ENCODE measurements at regions not wholly inside any gene's neighbourhood (a gene's known extent, or its start where the extent isn't known, plus 50 kb on each side); places are given as distances from the start of the nearest gene placed in this dataset.
A peak's percentile ranks its signal among the peaks of the same experiment; 100 is the strongest.
"Not testable (repeated sequence)": the region's sequence is repeated elsewhere in the genome, so short reads cannot be mapped to it uniquely, and the experiment has no call there.

DNA sequence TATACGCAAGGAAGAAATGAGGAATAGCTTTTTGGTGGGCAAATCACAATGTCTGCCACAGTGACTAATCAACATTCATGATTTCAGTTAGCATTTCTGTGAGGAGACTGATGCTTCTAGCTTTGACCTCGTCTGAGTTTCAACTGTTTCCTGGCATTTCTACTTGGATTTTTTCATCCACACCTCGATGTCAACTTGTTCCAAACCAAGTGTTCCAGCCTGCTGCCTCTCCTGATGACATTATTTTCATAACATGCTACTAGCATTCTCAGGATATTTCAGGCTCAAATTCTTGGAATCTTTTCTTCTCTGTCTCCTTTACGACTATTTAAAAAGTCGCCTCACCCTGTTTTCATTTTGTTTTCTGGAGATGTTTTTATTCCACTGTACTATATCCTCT lies 90.3 kb upstream of the TEX13D start:
- Mint-ChIP-seq H3K4me3 (no peak overlapping the region), H3K36me3 (ENCODE audit: insufficient read depth) (peaks cover 3% of the 10 kb centered on the region), H3K27me3 (no peaks in the 10 kb centered on the region), H3K9me3 (no peaks in the 10 kb centered on the region), H3K27ac (ENCODE audit: low read depth) (no peak overlapping the region), H3K4me1 (peaks cover 35% of the 10 kb centered on the region)
- no peak for ATAC-seq (replicated peaks; ENCODE audit: extremely low read depth, poor library complexity, severe bottlenecking)
- no peak for DNase-seq (ENCODE audit: low spot score in 2 of 2)

DNA sequence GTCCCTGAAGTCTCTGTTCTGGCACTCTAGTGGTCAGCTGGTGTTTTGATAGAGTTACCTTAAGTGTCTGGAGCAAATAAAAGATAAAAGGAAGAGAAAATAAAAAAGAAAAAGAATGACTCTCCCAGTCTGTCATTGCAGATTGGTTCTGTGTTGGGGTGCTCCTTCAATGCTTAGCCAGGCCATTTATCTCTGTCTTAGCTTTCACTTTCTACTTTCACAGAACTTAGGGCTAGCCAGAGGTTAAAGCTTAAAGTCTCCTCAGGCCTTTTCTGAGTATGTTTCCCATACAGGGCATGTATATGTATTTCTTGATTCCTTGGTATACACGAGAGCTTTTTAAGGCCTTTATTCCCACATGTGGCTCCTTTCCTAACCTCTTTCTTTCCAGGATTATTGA lies 83.1 kb upstream of the TEX13D start:
- peaks cover 13% of the 10 kb centered on the region for H3K4me1 Mint-ChIP-seq
- H3K27me3 Mint-ChIP-seq = no peaks in the 10 kb centered on the region
- peak overlapping the region; percentile 77 for H3K27ac Mint-ChIP-seq (ENCODE audit: low read depth)
- H3K36me3 Mint-ChIP-seq (ENCODE audit: insufficient read depth) = peaks cover 2% of the 10 kb centered on the region
- ATAC-seq (replicated peaks; ENCODE audit: extremely low read depth, poor library complexity, severe bottlenecking) (peak; percentile 60), DNase-seq (ENCODE audit: low spot score in 2 of 2) (no peak)
- peak overlapping the region; percentile 34 for H3K4me3 Mint-ChIP-seq
- no peaks in the 10 kb centered on the region for H3K9me3 Mint-ChIP-seq

DNA sequence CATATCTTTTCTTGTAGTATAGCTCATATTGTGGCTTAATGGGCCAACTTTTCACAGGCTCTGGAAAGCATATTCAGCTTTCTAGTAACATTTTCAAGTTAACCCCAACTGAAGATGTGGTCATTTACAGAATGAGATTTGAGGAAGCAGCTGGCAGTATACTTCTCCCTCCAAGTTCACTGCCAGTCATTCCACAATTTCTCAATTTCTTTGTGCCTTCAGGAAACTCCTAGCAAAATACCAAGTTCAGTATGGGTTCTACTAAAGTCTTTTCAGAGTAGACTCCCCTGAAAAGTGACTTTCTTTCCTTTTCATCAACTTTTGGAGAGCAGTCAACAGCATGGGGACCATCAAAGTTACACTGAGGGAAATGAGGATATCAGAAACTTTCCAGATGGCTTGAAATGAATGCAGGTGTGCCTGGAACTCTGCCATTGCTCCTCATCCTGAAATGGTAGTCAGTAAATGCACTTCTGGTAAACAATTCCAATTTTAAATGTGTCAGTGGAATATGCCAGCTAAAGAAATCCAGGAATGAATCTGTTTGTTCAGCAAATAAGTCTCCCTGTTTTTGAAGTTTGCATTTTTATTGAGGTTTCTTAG lies 81.5 kb upstream of the TEX13D start:
- ATAC-seq (replicated peaks; ENCODE audit: extremely low read depth, poor library complexity, severe bottlenecking) (no peak), DNase-seq (ENCODE audit: low spot score in 2 of 2) (no peak)
- Mint-ChIP-seq H3K36me3 (ENCODE audit: insufficient read depth) (peaks cover 2% of the 10 kb centered on the region), H3K9me3 (no peaks in the 10 kb centered on the region), H3K27ac (ENCODE audit: low read depth) (no peak overlapping the region), H3K4me3 (no peak overlapping the region), H3K4me1 (peaks cover 18% of the 10 kb centered on the region), H3K27me3 (no peaks in the 10 kb centered on the region)

DNA sequence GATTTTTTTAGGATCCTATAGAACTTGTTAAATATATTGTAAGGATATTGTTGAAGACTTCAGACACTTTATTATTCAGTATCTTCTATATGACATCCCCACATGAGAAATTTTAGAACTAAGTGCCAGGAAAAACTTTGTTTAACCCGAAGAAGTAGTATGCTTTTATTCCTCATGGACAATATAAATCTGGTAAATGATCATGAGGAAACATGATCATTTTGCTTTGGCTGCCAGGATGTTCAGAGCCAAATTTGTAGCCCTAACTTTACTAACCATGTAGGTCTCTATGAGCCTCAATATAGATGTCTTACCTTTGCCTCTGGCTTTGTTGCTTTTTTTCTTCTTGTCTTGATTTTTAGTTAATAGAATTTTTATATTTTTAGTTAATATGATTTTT lies 77.8 kb upstream of the TEX13D start:
- DNase-seq (ENCODE audit: low spot score in 2 of 2) = no peak
- ATAC-seq (replicated peaks; ENCODE audit: extremely low read depth, poor library complexity, severe bottlenecking) = no peak
- H3K9me3 Mint-ChIP-seq = no peaks in the 10 kb centered on the region
- peaks cover 5% of the 10 kb centered on the region for H3K36me3 Mint-ChIP-seq (ENCODE audit: insufficient read depth)
- H3K4me3 Mint-ChIP-seq = no peak overlapping the region
- H3K27ac Mint-ChIP-seq (ENCODE audit: low read depth) = no peak overlapping the region
- peaks cover 24% of the 10 kb centered on the region for H3K4me1 Mint-ChIP-seq
- no peaks in the 10 kb centered on the region for H3K27me3 Mint-ChIP-seq

DNA sequence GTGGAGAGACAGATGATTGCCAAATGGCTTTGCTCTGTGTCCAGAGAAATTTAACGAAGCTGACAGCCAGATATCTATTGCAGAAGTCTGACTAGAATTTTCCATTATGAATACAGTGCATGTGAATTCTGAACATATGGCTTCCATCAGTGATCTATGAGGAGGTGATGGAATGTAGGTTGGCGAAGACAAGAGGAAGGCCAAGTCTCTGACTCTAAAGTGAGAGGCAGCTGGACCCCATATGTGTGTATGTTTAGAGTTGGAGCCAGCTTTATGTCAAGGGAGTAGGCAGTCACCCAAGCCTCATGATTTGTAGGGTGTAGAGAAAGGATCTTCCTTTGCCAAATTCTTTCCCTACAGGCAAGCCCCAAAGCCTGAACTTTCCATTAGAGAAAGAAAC lies 76.2 kb upstream of the TEX13D start:
- H3K9me3 Mint-ChIP-seq = no peaks in the 10 kb centered on the region
- H3K27ac Mint-ChIP-seq (ENCODE audit: low read depth) = no peak overlapping the region
- DNase-seq (ENCODE audit: low spot score in 2 of 2) (no peak), ATAC-seq (replicated peaks; ENCODE audit: extremely low read depth, poor library complexity, severe bottlenecking) (no peak)
- H3K36me3 Mint-ChIP-seq (ENCODE audit: insufficient read depth) = peaks cover 3% of the 10 kb centered on the region
- H3K27me3 Mint-ChIP-seq = no peaks in the 10 kb centered on the region
- H3K4me1 Mint-ChIP-seq = peaks cover 25% of the 10 kb centered on the region
- H3K4me3 Mint-ChIP-seq = no peak overlapping the region

DNA sequence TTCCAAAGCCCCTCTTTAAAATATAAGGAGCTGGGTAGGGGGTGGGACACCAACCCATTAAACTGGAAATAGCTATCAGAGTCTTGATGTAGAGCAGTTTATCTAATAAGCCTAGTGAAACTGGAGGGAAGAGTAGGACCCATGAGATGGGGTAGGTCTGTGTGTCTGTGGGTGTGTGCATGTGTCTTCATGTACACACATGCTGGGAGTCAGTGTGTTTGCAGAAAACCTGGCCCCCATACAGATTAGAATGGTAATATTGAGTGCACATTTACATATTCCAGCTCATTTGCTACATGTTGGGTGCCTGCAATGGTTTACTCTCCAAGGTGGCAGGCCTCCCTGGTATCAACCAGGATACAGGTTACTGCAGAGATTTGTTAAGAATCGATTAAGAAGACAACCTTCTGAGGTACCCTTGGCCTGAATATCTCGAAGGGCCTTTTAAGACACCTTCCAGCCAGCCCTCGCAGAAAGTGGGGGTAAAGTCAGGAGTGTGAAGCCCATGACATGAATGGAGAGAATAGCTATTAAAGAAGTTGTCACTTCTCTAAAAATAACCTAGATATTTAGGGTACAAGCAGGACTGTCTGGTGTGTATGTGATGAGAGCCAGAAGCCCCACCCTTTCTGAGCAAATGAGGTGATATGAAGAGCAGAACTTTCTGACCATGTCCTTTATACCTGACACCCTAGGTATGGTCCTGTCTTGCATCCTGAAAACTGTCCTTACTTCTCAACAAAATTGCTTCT lies 75.7 kb upstream of the TEX13D start:
- DNase-seq (ENCODE audit: low spot score in 2 of 2) = no peak
- no peak for ATAC-seq (replicated peaks; ENCODE audit: extremely low read depth, poor library complexity, severe bottlenecking)
- H3K36me3 Mint-ChIP-seq (ENCODE audit: insufficient read depth) = peaks cover 3% of the 10 kb centered on the region
- H3K4me3 Mint-ChIP-seq = no peak overlapping the region
- no peaks in the 10 kb centered on the region for H3K27me3 Mint-ChIP-seq
- peak overlapping the region; percentile 64 for H3K27ac Mint-ChIP-seq (ENCODE audit: low read depth)
- peaks cover 25% of the 10 kb centered on the region for H3K4me1 Mint-ChIP-seq
- no peaks in the 10 kb centered on the region for H3K9me3 Mint-ChIP-seq

DNA sequence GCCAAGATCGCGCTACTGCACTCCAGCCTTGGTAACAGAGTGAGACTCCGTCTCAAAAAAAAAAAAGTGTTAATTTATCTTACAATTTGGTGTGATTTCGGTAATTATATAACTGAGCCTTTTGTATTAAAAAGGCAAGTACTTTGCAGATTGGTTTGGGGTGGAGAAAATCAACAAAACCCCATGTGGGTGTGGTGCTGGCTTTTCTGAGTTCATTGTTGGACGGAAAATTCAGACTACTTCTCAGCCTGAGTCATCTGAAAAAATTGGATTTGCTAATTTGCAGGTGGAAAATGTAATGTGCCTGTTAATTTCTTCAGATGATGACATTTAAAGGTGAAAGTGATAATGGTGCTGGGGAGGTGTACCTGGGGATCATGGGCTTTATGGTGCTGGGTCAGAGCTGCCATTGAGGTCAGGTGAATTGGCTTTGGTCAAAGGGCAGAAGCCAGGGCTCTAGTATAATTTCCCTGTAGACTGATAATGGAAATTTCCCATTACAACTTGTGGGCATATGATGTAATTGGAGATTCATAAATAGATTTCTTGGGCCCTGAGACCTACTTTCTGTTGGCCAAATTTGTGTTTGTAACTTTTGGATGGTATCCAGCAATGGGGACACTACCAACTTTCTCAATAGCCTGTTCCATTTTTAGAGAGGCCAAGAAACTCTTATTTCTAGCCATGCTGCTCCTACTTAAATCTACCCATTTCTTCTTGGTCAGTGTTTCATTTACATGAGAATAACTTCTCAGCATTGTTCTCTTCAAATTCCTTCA lies 74.3 kb upstream of the TEX13D start:
- DNase-seq (ENCODE audit: low spot score in 2 of 2) (no peak), ATAC-seq (replicated peaks; ENCODE audit: extremely low read depth, poor library complexity, severe bottlenecking) (peak; percentile 6)
- Mint-ChIP-seq H3K36me3 (ENCODE audit: insufficient read depth) (peaks cover 4% of the 10 kb centered on the region), H3K27ac (ENCODE audit: low read depth) (peak overlapping the region; percentile 64), H3K4me3 (peak overlapping the region; percentile 47), H3K4me1 (peaks cover 27% of the 10 kb centered on the region), H3K27me3 (no peaks in the 10 kb centered on the region), H3K9me3 (no peaks in the 10 kb centered on the region)

DNA sequence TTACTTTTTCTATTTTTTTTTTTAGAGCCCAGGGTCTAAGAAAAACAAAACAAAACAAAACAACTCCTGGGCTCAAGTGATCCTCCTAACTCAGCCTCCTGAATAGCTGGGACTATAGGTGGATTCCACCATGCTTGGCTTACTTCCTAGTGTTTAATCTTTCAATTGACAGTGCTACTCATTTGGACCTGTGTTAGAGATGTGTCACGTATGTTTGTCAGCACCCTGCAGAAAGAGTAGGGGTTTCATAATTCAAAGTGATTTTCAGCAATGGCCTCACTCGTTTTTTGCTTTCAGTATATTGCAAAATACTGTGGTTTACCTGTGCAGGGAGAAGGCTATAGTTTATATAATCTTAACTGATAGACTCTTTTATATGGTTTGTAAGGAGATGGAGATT lies 71.6 kb upstream of the TEX13D start:
- Mint-ChIP-seq H3K27ac (ENCODE audit: low read depth) (peak overlapping the region; percentile 82), H3K9me3 (no peaks in the 10 kb centered on the region), H3K36me3 (ENCODE audit: insufficient read depth) (peaks cover 4% of the 10 kb centered on the region), H3K27me3 (no peaks in the 10 kb centered on the region), H3K4me3 (peak overlapping the region; percentile 13), H3K4me1 (peaks cover 41% of the 10 kb centered on the region)
- DNase-seq (ENCODE audit: low spot score in 2 of 2) = no peak
- ATAC-seq (replicated peaks; ENCODE audit: extremely low read depth, poor library complexity, severe bottlenecking) = no peak

DNA sequence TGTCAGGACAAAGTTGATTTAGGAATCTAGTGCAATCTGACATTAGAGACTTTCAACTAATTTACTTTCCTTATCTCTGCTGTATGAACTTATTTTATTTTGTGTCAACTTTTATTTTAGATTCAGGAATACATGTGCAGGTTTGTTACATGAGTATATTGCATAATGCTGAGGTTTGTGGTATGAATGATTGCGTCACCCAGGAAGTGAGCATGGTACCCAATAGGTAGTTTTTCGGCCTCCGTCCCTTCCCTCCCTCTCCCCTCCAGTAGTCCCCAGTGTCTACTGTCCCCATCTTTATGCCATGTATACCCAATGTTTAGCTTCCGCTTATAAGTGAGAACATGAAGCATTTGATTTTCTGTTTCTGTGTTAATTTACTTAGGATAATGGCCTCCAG lies 68.7 kb upstream of the TEX13D start:
- Mint-ChIP-seq H3K4me1 (peaks cover 49% of the 10 kb centered on the region), H3K27me3 (no peaks in the 10 kb centered on the region), H3K27ac (ENCODE audit: low read depth) (peak overlapping the region; percentile 29), H3K4me3 (peak overlapping the region; percentile 29), H3K9me3 (no peaks in the 10 kb centered on the region), H3K36me3 (ENCODE audit: insufficient read depth) (peaks cover 4% of the 10 kb centered on the region)
- no peak for DNase-seq (ENCODE audit: low spot score in 2 of 2)
- peak; percentile 69 for ATAC-seq (replicated peaks; ENCODE audit: extremely low read depth, poor library complexity, severe bottlenecking)

DNA sequence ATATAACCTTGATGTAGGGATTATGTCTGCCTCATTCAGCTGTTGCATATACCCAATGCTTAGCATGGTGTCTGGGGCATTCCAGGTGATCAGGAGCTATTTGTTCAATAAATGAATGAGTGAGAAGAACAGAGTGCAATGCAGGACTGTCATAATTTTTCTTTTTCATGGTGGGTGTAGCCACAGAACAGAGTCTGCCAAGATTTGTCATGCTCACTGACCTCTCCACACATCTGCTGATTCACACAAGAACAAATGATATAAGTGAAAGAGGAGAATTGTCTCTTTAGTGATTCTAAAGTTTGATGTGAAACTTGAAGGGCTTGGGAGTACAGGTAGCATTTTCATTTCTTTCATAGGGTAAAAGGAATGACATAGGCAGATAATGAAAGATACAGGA lies 64.4 kb upstream of the TEX13D start:
- Mint-ChIP-seq H3K27me3 (no peaks in the 10 kb centered on the region), H3K4me1 (peaks cover 49% of the 10 kb centered on the region), H3K4me3 (peak overlapping the region; percentile 29), H3K9me3 (no peaks in the 10 kb centered on the region), H3K36me3 (ENCODE audit: insufficient read depth) (peaks cover 4% of the 10 kb centered on the region), H3K27ac (ENCODE audit: low read depth) (peak overlapping the region; percentile 74)
- ATAC-seq (replicated peaks; ENCODE audit: extremely low read depth, poor library complexity, severe bottlenecking) (no peak), DNase-seq (ENCODE audit: low spot score in 2 of 2) (no peak)

DNA sequence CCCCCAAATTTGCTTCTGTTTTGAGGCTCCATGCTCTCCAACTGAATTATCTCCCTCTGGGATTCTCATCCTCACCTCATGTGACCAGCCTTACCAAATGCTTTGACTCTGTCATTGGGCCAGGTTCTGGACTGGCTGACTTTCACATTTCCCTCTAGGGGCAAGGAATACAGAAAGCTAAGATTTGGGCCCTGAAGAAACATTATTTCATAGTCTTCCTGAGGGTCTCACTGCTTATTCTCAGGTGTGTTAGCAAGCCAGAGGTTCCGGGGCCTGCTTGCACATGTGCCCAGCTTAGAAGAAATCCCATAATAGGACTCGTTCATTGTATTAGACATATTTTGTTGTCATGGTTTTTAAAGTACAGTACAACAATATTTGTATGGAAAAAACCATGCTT lies 62.6 kb upstream of the TEX13D start:
- peak overlapping the region; percentile 70 for H3K27ac Mint-ChIP-seq (ENCODE audit: low read depth)
- no peak overlapping the region for H3K4me3 Mint-ChIP-seq
- no peaks in the 10 kb centered on the region for H3K9me3 Mint-ChIP-seq
- no peaks in the 10 kb centered on the region for H3K27me3 Mint-ChIP-seq
- ATAC-seq (replicated peaks; ENCODE audit: extremely low read depth, poor library complexity, severe bottlenecking) = no peak
- DNase-seq (ENCODE audit: low spot score in 2 of 2) = no peak
- peaks cover 57% of the 10 kb centered on the region for H3K4me1 Mint-ChIP-seq
- peaks cover 4% of the 10 kb centered on the region for H3K36me3 Mint-ChIP-seq (ENCODE audit: insufficient read depth)

DNA sequence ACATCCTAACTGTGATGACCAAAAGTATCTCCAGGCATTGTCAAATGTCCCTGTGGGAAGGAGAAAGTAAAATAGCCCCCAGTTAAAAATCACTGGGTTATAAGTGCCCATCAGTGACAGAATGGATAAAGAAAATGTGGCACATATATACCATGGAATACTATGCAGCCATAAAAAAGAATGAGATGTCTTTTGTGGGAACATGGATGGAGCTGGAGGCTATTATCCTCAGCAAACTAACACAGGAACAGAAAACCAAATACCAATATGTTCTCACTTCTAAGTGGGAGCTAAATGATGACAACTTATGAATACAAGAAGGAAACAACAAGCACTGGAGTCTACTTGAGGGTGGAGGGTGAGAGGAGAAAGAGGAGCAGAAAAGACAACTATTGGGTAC lies 60.9 kb upstream of the TEX13D start:
- peaks cover 59% of the 10 kb centered on the region for H3K4me1 Mint-ChIP-seq
- not testable (repeated sequence) for H3K9me3 Mint-ChIP-seq; H3K4me3 Mint-ChIP-seq; H3K27ac Mint-ChIP-seq (ENCODE audit: low read depth); H3K27me3 Mint-ChIP-seq; DNase-seq (ENCODE audit: low spot score in 2 of 2); H3K36me3 Mint-ChIP-seq (ENCODE audit: insufficient read depth); ATAC-seq (replicated peaks; ENCODE audit: extremely low read depth, poor library complexity, severe bottlenecking)

All from central memory CD8-positive, alpha-beta T cell (primary cell).